GM12874 (cell line): ENCODE measurements at regions not wholly inside any gene's neighbourhood (a gene's known extent, or its start where the extent isn't known, plus 50 kb on each side); places are given as distances from the start of the nearest gene placed in this dataset.

Experiments
- TF ChIP-seq, protein P1 (sequence below): IDR thresholded peaks from 2 replicates; pipeline ENCODE4 v1.5.1; 2011; ENCODE audit warnings: low read depth, mild to moderate bottlenecking, control low read depth, low read length, moderate library complexity; ENCODE audit not compliant: insufficient read depth

DNA sequence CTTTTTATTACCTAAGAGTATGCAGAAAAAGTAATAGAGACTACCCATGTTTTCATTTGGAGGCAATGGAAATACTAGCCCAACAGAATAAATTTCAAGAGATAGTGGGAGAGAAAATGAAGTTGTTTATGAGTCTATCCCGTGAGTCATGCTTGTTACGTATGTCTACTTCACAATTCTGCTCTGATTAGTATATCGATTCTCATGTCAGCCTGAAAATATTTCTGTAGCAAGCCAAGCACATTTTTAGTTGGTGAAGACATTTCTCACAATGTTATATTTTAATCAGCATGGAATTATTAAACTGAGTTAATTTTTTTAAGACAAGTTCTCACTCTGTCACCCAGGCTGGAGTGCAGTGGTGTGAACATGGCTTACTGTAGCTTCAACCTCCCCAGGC, 346.1 kb downstream of the RPRM start:
- TF ChIP-seq, protein P1, sequence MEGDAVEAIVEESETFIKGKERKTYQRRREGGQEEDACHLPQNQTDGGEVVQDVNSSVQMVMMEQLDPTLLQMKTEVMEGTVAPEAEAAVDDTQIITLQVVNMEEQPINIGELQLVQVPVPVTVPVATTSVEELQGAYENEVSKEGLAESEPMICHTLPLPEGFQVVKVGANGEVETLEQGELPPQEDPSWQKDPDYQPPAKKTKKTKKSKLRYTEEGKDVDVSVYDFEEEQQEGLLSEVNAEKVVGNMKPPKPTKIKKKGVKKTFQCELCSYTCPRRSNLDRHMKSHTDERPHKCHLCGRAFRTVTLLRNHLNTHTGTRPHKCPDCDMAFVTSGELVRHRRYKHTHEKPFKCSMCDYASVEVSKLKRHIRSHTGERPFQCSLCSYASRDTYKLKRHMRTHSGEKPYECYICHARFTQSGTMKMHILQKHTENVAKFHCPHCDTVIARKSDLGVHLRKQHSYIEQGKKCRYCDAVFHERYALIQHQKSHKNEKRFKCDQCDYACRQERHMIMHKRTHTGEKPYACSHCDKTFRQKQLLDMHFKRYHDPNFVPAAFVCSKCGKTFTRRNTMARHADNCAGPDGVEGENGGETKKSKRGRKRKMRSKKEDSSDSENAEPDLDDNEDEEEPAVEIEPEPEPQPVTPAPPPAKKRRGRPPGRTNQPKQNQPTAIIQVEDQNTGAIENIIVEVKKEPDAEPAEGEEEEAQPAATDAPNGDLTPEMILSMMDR, result no peak

DNA sequence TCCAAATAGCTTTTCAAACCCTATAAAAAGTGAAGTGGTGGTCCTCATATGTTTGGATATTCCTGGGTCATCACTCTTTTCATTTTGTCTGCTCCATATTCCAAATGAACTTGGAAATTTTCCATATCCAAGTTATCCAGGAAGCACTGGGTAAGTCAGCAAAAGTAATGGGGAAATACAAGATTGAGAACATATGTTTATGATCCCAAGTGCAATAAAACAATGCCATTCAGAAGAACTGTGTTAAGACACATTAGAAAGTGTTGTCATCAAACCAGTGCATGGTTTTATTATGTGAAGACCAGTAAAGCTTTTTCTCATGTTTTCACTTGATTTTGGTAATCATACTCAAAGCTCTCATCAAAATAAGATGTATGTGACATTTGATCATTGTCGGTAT, 363.4 kb downstream of the RPRM start:
- TF ChIP-seq, protein P1, result no peak

DNA sequence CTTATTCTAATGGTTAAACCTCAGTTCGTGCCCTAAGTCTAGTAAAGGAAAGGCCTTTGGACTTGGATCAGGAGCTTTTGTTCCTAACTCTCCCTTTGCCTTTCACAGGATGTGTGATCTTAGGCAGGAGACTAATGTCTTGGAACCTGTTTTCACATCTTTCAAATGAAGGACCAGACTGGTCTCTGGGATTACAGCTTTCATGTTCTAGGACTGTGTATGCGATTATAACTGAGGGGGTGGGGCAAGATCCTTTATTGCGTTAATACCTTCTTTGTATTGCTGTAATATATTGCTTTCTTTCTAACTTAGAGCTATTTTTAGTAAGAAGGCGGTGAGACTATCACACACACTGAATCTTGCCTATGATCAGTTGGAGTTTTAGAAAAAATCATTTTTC, 368.1 kb downstream of the RPRM start:
- TF ChIP-seq, protein P1, result no peak

DNA sequence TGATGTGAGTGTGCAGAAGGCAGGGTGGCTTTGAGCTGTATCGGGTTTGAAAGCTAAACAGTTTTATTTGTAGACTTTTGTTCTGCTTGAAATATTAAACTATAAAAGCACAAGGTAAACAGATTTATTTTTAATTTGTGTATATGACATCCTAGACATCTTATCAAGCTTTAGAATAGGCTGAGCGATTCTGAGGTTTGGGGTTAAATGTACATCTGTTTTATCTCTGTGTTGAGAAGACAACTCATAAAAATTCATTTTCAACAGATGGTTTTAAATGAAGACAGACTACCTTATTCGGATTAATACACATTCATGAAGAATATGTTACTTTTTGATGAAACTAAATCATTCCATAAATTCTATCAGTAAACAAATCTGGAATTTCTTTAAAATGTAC, 368.8 kb downstream of the RPRM start:
- TF ChIP-seq, protein P1, result no peak

DNA sequence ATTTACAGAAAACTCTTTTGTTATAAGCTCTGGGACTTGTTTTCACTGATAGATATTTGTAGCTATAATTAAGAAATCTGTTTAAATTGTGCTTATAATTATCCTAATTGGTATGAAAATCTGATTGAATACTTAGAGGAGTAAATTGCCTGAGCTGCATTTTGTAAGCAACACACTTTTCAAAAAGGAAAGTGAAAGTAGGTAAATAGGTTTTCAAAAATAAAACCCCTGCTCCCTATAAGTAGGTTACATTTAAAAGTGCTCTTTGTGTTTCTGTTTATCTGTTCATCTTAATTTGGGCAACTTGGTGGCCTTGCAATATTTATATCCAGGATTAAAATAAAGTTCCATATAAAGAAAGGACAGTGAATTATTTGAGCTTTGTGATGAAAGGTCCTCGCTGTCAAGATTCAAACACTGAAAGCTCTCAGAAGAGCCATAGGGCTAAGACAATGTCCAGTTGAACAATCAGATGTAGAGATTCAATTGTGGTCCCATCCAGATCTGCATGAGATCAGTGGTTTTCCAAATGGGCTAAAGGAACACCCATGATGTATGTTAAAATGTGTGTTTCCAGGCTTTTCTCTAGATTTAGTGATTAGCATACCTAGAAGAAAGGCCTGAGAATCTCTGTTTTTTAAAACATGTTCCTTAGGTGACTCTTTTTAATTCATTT, 371.6 kb downstream of the RPRM start:
- TF ChIP-seq, protein P1, result no peak

DNA sequence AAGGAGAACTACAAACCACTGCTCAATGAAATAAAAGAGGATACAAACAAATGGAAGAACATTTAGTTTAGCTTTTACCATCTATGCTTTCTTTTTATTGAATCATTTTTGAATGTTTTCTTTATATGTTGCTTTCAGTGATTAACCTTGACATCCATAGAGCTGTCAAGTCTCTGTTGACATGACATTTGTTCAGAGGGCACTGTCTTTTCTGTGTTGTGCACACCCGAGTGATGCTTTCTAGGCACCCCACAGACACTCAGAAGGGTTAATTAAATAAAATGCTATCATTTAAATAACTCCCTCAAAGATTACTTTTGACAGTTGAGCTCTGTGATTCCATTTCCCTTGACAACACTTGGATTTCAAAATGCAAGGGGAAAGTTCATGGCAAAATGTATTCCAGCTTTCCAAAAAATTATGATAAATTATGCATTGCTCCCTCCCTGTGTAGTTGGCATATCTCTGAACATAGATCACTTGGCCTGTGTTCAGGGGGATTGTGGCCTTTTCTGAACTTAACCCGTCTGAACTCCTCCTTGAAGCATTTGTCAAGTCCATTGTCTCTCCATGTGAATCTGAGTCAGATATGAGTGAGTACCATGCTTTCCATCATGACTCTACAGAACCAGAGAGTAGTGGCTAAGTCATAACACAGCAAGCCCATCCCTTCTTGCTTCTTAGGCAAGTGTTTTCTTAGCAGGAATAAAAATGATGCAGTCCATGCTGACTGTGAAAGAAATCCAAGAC, 372.6 kb downstream of the RPRM start:
- TF ChIP-seq, protein P1, result no peak

DNA sequence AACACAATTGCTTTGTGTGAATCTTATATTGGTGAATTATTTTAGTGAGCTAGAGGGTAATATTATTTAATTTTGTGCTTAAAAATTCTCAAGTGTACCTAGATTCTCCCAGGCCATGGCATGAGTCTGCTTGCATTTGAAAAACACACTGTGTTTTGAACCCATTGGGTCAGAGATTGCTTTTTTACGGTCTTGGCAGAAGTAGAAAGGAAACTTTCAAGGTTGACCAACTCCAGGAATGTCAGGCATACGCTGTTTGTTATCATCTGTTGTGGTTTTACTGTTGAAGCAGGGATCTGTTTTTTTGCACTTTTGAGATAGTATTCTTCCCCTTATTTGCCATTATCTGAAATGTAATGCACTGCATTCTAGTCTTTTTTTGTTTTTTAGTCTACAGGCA, 377.4 kb downstream of the RPRM start:
- TF ChIP-seq, protein P1, result no peak
